Activated gamma-delta T cell treated with anti-CD3 and anti-CD28 coated beads, Interleukin-2, amount 50 U/mL, for 16 hours (primary cell): ENCODE measurements at regions not wholly inside any gene's neighbourhood (a gene's known extent, or its start where the extent isn't known, plus 50 kb on each side); places are given as distances from the start of the nearest gene placed in this dataset.
"Not testable (repeated sequence)": the region's sequence is repeated elsewhere in the genome, so short reads cannot be mapped to it uniquely, and the experiment has no call there.

ENCODE experiments used
- DNase-seq: peaks from one replicate; pipeline ENCODE4 v3.0.0-alpha.2; 2020; ENCODE audit warnings: low read depth

GRCh38 chr6:103886951-103887350, 972.8 kb downstream of the HACE1 start:
- DNase-seq = no peak

GRCh38 chr6:103885446-103885845, 974.3 kb downstream of the HACE1 start:
- no peak for DNase-seq

- no peak for DNase-seq
Measured at GRCh38 chr6:103879800-103880199, 979.9 kb downstream of the HACE1 start.

GRCh38 chr6:103875221-103875620, 984.5 kb downstream of the HACE1 start:
- no peak for DNase-seq

- DNase-seq = no peak
Measured at GRCh38 chr6:103874575-103874974, 985.1 kb downstream of the HACE1 start.

GRCh38 chr6:103872678-103873077, 987.0 kb downstream of the HACE1 start:
- DNase-seq = no peak

- DNase-seq = no peak
Measured at GRCh38 chr6:103872233-103872632, 987.5 kb downstream of the HACE1 start.

GRCh38 chr6:103870970-103871369, 988.7 kb downstream of the HACE1 start:
- no peak for DNase-seq

- DNase-seq = no peak
Measured at GRCh38 chr6:103862297-103862696, 997.4 kb downstream of the HACE1 start.

- no peak for DNase-seq
Measured at GRCh38 chr6:103858003-103858402, 1001.7 kb downstream of the HACE1 start.

GRCh38 chr6:103855750-103856149, 1004.0 kb downstream of the HACE1 start:
- no peak for DNase-seq

- no peak for DNase-seq
Measured at GRCh38 chr6:103854059-103854458, 1005.7 kb downstream of the HACE1 start.

GRCh38 chr6:103838457-103838856, 1021.3 kb downstream of the HACE1 start:
- DNase-seq = no peak

- no peak for DNase-seq
Measured at GRCh38 chr6:103826209-103826608, 1033.5 kb downstream of the HACE1 start.

GRCh38 chr6:103820148-103820547, 1039.6 kb downstream of the HACE1 start:
- DNase-seq = no peak

- DNase-seq = no peak
Measured at GRCh38 chr6:103819509-103819908, 1040.2 kb downstream of the HACE1 start.

- no peak for DNase-seq
Measured at GRCh38 chr6:103812970-103813369, 1046.7 kb downstream of the HACE1 start.

GRCh38 chr6:103801901-103802479, 1057.7 kb downstream of the HACE1 start:
- not testable (repeated sequence) for DNase-seq

GRCh38 chr6:103799971-103800670, 1059.6 kb downstream of the HACE1 start:
- DNase-seq = no peak

GRCh38 chr6:103798166-103798565, 1061.6 kb downstream of the HACE1 start:
- DNase-seq = no peak

GRCh38 chr6:103797738-103798137, 1062.0 kb downstream of the HACE1 start:
- no peak for DNase-seq

GRCh38 chr6:103791458-103791857, 1068.3 kb downstream of the HACE1 start:
- no peak for DNase-seq

GRCh38 chr6:103784117-103784516, 1075.6 kb downstream of the HACE1 start:
- no peak for DNase-seq

GRCh38 chr6:103783329-103783728, 1076.4 kb downstream of the HACE1 start:
- no peak for DNase-seq
